DMS153 treated with DMSO at 0.1 percent for 48 hours (cell line): ENCODE measurements at regions not wholly inside any gene's neighbourhood (a gene's known extent, or its start where the extent isn't known, plus 50 kb on each side); places are given as distances from the start of the nearest gene placed in this dataset.

Experiments used
- DNase-seq: peaks from one replicate; lab custom pipeline; 2025; ENCODE audit not compliant: unreplicated experiment; lab: John Stamatoyannopoulos, UW

DNA sequence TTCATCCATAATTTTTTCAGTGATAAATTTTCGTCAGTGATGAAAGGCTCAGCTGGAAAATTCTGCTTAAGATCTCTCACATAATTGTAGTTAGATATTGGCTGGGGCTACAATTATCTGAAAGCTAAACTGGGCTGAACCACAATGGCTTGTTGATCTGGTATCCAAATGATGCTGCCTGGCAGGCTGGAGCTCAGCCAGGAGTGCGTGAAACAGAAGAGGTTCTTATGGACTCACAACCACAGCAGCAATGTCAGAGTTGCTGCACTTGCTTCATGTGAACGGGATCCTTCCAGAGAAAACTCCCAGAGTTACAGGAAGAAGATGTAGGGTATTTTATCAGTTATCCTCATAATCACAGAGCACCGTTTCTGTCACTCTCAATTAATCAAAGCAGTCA is 533.2 kb upstream of the POM121L12 start:
- no peak for DNase-seq

DNA sequence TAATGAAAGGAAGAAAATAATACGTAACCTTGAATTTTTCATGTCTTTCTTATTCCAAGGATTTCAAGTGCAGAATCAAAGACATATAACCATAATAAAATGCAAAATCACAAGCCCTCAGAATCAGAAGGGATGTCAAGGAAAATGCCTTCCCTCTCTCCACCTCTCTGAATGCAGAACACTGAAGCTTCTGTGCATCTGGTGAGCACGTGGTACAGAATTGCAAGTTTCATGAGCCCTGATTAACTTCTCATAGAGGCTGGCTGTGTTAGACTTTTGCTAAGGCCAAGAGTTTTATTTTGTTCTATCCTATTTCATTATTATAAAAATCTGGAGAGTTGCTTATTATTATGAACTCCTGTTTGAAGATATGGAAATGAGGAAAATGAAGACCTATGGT is 533.7 kb upstream of the POM121L12 start:
- DNase-seq = no peak

DNA sequence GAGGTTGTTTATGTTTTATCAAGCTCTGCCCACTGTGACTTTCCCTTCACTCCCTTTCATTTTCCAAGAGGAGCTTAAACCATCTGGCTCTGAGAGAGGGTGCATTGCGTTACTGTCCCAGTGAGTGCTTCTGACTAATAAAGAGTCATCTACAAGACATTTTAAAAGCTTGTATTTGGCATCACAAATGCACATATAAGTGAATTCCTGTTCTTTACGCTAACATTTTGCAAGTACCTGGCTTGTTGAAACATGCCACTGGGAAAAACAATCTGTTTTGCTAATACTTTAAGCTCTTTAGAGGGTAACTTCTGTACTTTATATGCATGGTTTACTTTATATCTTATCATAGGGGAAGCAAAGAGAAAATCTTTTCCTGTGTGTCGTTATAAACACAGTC is 534.6 kb upstream of the POM121L12 start:
- DNase-seq = no peak

DNA sequence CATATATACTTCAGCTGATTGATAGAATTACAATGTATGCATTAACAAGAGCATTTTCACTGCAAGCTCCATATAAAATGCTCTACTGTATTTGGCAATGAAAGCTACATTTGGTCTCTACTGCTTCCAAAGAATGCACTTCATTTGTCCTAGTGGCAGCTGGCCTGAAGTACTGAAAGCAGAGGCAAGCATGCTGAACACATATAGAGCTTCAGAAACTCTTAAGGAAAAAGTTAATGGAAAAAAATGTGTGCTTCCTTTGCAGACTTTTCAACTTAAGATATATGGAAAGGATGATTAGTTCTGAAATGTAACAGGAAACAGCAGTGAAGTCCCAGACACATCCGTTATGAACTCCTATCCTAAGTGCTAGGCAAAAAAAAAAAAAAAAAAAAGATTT is 537.1 kb upstream of the POM121L12 start:
- no peak for DNase-seq

DNA sequence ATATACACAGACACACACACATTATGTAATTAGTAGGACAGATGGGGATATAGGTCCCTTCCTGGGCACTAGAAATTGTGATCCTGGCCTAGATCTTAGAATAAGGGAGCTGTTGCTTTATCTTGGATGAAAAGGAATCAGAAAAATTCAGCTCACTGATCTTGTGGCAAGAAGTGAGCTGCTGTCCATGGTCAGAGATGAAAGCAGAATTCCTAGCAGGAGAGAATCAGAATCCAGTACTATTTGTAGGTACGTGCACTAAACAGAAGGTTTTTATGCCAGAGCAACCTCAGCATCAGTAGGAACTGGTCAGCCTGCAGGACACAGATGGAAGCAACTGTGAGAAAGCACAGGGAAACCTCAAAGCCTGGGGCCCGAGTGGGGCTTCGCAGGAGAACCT is 549.2 kb upstream of the POM121L12 start:
- DNase-seq = no peak

DNA sequence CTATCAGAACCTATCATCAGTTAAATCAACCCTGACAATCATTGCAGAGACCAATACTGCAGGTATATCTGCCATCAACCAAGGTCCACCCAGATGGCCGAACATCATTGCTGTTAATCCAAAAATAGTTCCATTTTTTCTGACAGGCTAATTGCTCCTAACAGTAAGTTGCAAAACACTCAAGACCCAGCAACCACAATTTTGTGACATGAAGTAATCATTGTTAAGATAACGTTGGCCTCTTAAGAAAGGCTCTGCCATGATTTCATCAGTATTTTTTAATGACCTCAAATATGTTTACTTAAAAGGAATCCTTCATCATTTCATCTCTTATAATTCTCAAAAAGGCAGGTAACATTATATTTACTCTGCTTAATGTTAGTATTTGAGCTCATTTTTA is 553.4 kb upstream of the POM121L12 start:
- no peak for DNase-seq

DNA sequence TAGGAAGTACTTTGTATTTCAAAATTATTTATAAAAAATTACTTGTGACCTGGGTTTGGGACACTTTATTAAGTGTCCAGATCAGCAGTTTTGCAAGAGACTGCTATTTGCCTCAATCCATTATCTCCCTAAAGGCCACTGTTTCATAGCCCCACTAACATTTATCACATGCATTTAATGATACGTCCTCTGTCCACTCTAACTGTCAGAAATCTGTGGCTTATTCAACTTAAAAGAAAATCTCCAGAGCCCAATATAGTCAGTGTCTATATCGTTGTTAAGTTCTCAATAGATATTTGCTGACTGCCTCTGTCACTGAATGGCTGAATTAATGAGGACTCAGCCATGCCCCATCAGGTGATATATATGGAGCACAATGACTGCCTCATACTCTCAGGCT is 553.9 kb upstream of the POM121L12 start:
- DNase-seq = no peak

DNA sequence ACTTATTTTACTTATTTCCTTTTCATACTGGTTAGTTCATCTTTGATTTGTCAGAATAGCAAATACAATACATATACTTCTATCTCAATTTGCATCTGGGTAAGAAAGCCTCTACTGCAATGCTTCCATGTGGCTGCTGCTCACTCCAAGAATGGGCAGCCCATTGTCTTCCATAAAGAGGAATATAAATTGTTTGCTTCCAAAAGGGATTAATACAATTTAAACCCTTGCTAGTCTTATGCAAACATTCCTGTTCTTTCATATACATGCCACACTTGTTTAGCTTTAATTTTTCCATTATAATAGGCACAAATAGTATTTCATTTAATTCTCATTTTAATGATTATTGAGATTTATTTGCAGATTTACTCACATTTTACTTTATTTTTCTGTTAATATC is 555.4 kb upstream of the POM121L12 start:
- DNase-seq = no peak

DNA sequence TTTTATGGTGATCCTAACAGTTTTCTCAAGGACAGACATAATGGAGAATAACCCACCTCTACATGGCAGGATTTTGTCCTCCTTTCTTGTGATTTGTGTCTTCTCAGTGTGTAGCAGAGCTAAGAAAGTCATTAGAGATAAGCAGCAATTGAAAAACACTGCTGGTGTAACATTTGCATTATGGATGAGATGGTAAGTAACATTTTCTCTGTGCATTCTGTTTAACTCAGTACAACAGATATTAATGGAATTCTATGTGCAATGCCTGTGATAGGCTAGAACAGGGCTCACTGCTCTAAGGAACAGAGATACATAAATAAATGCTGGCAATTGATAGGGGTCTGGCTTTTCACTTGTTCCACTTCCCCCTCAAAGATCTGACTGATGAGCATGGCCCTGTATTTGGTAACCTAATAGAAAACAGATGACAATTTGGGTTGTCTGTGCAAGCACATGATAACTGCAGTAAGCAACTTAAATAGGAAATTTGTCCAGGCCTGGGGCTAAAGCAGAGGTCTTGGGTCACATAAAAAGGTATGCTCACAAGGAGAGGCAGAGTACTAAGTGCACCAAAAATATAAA is 560.3 kb upstream of the POM121L12 start:
- no peak for DNase-seq

DNA sequence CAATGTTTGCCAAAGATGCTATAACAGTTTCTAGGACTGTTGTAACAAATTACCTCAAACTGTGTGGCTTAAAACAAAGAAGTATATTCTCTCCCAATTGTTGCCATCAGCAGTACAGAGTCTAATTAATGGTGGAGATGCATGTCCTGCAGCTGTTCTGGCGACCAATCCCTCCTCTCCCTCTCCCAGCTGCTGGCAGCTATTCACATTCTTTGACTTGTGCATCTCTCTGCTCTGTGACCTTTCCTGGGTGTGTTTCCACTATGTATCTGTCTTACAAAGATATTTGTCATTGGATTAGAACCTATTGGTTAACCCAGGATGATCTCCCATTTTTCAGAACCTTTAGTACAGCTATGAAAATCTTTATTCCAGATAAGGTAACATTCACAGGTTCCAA is 561.7 kb upstream of the POM121L12 start:
- no peak for DNase-seq

DNA sequence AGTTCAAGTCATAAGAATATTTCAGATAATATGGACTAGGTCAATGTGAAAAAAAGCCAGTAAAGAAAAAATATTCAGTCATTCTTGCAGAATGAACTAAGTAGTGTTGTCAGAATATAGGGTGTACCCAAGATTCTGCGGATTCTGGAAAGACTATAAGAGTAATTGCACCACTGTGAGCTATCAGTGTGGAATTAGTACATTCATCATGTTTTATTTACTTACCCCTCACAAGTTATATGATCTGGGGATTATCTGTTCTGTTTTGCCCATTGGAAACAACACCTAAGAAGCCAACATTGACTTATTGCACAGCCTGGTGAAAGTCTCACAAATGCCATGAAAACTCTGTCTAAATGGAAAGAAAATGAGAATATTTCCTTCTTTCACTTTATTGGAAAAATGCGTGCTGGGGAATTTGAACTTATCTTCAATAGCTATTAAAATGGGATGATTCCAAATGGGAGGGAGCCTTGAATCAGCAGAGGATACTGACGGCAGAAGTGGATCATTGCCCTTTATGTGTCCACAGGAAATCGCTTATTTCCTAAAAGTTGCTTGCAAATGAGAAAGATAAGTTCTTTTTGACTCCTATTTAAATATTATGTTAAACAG is 563.3 kb upstream of the POM121L12 start:
- no peak for DNase-seq

DNA sequence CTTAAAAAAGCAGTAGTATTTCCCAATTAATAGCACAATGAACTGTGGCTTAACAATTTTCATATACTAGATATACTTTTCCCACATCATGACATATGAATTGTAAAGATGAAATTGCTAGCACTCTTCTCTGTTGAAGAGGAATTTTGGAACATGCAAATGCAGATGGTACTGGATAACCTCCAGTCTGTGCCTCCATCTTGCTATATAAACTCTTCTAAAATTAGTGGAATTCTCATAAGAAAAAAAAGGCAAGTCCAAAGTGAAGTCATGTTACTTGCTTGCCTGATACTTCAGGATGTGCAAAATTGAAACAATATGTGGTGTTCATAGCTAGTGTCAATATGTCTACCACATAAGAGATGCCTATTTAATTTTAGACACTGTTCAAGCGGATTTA is 570.2 kb upstream of the POM121L12 start:
- DNase-seq = no peak

DNA sequence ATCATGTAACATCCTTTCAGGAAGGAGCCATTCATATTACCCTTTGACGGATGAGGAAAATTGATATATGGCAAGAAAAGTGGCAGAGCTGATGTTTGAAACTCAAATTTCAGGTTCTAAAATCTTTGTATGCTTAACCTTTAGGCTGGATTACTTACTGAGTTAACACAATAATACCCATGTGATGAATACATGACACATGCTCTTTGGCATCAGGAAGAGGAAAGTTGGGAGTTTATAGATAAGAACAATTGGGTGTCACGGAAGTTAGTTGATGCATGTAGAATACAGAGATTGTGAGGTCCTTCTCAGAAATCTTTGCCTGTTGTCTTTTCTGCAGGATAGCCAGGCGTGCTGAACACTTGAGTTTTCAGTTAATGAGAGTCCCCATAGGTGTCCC is 572.1 kb upstream of the POM121L12 start:
- DNase-seq = no peak

DNA sequence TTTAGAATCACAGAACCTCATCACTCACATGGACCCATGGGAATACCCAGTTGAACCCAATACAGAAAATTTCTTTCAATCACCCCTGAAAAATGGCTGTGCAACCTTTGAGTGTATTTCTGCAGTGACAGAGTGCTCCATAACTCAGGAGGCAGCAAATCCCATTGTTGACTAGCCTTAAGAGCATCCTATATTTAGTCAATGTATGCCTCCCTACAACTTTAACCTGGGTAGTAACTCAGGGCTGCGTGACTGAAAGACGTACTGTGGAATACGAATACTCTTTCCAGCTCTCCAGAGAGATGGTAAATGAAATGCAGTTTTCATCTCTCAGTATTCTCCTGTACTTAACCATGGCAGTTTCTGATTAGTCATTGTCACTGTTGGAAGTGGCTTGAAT is 573.0 kb upstream of the POM121L12 start:
- no peak for DNase-seq

DNA sequence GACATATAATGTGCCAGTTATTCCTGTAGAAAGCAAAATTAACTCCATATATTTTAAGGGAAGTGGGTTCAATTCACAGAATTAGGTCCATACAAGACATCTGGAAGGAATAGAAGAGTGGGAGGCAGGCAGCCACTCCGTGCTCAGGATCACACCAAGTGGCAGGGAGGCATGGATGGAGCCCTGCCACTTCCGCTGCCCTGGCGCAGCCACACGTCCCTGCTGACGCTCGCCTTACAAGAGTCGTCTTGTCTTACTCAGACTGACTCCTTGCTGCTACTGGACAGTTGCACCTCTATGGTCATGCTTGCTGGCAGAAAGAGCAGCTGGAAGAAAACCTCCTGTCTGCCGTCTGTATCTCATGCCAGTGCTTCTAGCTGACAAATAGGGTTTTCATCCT is 579.9 kb upstream of the POM121L12 start:
- no peak for DNase-seq

DNA sequence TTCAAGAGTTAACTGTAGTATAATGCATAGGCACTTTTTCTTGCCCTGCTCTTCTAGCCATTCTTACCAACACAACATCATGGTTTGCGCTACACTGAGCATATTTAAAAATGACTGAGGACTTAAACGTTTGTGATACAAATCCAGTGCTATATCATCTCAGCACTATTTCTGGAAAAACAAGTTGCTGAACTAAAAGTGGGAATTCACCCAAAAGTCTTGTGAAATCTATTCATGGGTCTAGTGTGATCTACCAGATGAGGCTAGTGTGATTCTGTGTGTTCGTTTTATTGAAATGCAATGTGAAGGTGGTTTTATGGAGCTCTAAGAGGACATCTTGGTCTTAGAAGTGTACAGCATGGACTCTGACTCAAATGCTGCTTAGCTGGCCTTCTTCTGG is 584.6 kb upstream of the POM121L12 start:
- DNase-seq = no peak

DNA sequence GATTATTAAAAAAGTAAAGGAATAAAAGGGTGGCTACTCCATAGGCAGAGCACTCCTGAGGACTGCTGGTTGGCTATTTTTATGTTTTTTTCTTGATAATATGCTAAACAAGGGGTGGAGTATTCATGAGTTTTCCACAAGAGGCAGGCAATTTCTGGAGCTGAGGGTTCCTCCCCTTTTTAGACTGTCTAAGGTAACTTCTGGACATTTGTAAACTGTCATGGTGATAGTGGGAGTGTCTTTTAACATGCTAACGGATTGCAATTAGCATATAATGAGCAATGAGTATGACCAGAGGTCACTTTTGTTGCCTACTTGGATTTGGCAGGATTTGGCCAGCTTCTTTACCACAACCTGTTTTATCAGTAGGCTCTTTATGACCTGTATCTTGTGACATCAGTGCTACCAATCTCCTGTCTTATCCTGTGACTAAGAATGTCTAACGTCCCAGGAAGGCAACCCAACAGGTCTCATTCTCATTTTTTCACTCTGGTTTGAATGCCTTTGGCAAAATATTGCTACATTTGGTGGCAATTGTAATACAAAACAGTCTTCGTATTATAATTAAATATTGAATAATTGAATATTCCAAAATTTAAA is 587.8 kb upstream of the POM121L12 start:
- DNase-seq = no peak

DNA sequence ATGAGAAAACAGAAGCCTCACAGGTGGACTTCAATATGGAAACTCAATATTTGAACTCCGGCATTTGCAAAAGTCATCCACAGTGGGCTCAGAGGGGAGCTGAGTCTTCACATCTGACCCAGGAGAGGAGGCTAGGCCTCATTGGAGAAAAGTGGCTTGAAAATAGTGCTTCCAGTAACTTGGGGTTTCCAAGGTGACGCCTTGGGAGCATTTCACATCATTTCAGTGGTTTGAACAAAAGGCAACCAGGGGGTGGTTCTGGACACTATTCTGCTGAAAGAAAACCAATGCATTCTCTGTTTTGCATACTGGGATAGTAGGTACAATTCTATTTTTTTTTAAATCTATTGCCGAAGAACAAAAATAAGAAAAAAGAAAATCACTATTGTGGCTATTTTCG is 599.2 kb upstream of the POM121L12 start:
- DNase-seq = no peak

DNA sequence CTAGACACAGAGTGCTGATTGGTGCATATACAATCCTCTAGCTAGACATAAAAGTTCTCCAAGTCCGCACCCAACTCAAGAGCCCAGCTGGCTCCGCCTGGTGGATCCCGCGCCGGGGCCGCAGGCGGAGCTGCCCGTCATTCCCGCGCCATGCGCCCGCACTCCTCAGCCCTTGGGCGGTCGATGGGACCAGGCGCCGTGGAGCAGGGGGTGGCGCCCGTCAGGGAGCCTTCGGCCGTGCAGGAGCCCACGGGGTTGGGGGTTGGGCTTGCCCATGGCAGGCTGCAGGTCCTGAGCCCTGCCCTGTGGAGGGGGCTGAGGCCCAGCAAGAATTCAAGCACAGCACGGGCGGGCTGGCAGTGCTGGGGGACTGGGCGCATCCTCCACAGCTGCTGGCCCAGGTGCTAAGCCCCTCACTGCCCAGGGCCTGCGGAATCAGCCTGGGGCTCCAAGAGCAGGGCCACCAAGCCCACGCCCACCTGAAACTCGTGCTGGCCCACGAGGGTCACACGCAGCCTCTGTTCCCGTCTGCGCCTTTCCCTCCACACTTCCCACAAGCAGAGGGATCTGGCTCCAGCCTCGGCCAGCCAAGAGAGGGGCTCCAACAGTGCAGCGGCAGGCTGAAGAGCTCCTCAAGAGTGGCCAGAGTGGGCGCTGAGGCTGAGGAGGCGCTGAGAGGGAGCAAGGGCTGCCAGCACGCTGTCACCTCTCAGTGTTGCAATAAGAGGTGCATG is 604.2 kb upstream of the POM121L12 start:
- DNase-seq = no peak

DNA sequence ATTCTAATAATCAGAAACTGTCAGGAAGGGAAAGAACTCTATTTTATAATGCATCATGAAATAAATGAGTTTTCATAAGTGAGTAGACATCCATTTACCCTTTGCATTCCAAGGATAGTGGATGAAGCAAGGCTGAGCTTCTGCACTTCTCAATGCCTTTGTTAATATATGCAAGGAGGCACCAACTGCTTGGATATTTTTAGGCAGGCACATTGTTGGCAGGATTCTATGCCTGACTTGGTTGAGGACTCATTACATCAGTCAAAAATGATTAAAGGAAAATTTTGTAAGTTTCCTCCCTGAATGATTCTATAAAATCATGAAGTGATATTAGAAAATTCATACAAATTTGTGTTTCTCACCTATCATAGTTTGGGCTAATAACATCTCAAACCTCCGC is 612.2 kb upstream of the POM121L12 start:
- DNase-seq = no peak

DNA sequence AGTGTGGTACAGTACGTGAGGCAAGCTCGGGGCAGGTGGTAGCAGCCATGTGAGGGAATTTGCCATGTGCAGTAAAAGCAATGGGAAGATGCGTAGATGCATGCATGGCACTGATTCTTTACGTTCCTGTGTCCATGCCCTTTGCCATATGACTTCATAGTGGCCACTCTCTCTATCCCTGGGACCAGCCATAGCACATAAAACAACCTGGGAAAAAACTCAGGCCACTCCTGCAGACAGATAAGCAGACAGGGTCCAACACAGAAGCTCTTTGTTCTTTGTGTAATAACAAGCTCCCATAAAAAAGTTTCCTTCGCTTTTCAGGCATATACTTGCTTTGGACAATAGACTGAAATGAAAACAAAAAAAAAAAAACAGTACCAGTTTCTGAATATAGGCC is 622.4 kb upstream of the POM121L12 start:
- no peak for DNase-seq

DNA sequence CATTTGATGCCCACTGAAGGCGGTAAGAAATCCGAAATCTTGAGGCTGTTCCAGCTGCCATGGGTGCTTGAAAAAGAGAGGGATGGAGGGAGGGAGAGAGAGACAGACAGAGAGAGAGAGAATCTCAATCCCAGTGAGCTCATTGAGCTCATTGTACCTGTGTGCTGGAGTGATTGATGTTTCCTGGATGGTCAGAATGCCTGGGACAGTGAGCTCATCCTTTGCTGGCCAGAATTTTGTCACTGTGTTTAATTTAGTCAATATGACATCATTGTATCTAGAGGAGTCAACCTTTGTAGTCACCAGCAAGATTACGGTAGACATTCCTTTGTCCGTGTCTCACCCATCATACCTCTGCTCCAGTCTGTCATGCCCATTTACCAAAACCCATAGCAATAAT is 625.4 kb upstream of the POM121L12 start:
- DNase-seq = no peak
